HFF-Myc (cell line): ENCODE measurements at regions not wholly inside any gene's neighbourhood (a gene's known extent, or its start where the extent isn't known, plus 50 kb on each side); places are given as distances from the start of the nearest gene placed in this dataset.

Experiments used
- DNase-seq: peaks from one replicate; pipeline ENCODE4 v3.0.0-alpha.2; 2011; ENCODE audit warnings: low read depth; ENCODE audit errors: extremely low read depth
- H3K4me3 ChIP-seq: replicated peaks from 2 replicates; pipeline ENCODE4 v1.5.1; 2011; ENCODE audit warnings: low read depth, mild to moderate bottlenecking, control low read depth, low read length
- TF ChIP-seq, protein P1 (sequence below): IDR thresholded peaks from 2 replicates; pipeline ENCODE4 v1.5.1; 2012; ENCODE audit warnings: mild to moderate bottlenecking, low read depth, low read length, control low read depth; ENCODE audit errors: missing control alignments

DNA sequence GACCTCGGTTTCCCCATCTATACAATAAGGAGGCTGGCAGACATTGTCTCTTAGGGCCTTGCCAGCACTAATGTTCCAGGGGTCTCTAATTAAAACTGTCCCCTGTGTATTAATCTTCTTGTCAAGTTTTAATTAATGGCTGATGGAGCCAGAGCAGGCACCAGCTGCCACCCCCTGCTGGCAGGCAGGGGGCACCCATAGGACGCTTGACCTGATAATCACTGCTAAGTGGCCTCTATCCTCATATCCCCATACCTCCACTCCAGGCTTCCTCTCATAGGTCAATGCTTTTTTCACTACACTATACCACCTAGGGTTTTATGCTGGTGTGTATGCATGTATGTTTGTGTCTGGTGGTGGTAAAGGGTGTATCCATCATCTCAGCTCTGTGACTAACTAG is 89.4 kb downstream of the EFNB1 start:
- TF ChIP-seq, protein P1, sequence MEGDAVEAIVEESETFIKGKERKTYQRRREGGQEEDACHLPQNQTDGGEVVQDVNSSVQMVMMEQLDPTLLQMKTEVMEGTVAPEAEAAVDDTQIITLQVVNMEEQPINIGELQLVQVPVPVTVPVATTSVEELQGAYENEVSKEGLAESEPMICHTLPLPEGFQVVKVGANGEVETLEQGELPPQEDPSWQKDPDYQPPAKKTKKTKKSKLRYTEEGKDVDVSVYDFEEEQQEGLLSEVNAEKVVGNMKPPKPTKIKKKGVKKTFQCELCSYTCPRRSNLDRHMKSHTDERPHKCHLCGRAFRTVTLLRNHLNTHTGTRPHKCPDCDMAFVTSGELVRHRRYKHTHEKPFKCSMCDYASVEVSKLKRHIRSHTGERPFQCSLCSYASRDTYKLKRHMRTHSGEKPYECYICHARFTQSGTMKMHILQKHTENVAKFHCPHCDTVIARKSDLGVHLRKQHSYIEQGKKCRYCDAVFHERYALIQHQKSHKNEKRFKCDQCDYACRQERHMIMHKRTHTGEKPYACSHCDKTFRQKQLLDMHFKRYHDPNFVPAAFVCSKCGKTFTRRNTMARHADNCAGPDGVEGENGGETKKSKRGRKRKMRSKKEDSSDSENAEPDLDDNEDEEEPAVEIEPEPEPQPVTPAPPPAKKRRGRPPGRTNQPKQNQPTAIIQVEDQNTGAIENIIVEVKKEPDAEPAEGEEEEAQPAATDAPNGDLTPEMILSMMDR, result no peak
- no peak for DNase-seq
- no peak overlapping the region for H3K4me3 ChIP-seq

DNA sequence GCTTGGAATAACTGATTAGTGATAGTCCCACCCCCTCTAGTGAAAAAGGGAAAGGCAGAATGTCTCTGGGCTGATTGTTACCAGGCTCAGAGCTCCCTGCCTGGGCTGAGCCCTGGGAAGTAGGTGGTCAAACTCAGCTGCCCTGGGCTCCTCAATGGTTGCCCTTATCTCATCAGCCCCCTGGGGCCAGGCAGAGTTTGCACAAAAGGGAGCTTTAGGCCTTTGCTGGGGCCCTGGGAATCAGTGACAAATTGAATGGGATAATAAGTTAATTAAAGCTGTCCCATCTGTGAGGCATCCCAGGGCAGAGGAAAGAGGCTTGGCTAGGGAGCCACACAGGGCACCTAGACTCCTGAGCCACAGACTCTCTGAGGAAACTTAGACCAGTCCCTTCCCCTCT is 89.0 kb downstream of the EFNB1 start:
- no peak for DNase-seq
- TF ChIP-seq, protein P1, result no peak

GRCh38 chrX:68916891-68917290 is 88.1 kb downstream of the EFNB1 start:
- TF ChIP-seq, protein P1, result no peak
- no peak for DNase-seq
- H3K4me3 ChIP-seq, result no peak overlapping the region

More for the DNA sequence above, 89.0 kb downstream of the EFNB1 start:
- H3K4me3 ChIP-seq, result no peak overlapping the region

GRCh38 chrX:68915778-68916177 is 87.0 kb downstream of the EFNB1 start:
- TF ChIP-seq, protein P1, result no peak
- no peak overlapping the region for H3K4me3 ChIP-seq
- no peak for DNase-seq

GRCh38 chrX:68914479-68914946 is 85.7 kb downstream of the EFNB1 start:
- no peak for DNase-seq
- no peak overlapping the region for H3K4me3 ChIP-seq
- TF ChIP-seq, protein P1, result no peak

- no peak for DNase-seq
- no peak overlapping the region for H3K4me3 ChIP-seq
- TF ChIP-seq, protein P1, result no peak
Measured at GRCh38 chrX:68913249-68913547, 84.4 kb downstream of the EFNB1 start.

DNA sequence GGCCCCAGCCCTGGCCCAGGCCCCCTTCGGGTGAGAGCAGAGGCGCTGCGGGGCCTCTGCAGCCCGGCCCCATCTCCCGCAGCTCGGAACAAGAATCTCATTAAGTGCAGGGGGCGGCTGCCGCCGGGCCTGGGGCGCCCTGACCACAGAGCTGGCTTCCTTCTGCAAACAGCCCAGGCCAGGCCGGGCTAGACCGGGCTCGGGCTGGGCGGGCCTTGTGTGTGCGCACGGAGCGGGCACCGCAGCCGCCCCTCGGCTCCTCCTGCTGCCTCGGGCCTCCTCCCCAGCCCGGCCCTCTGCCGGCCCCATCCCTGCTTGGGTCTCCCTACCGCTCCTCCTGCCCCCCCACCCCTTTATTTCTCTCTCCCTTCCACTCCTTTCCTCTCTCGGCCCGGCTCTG is 83.3 kb downstream of the EFNB1 start:
- H3K4me3 ChIP-seq, result no peak overlapping the region
- no peak for DNase-seq

More for the DNA sequence above, 83.3 kb downstream of the EFNB1 start:
- TF ChIP-seq, protein P1, result no peak
